Esophagus squamous epithelium (tissue), 4 donors: ENCODE measurements at regions not wholly inside any gene's neighbourhood (a gene's known extent, or its start where the extent isn't known, plus 50 kb on each side); places are given as distances from the start of the nearest gene placed in this dataset.

Experiments used
- POLR2A ChIP-seq, 4 donors: fragments of 450-650 bp; IDR thresholded peaks; one replicate each; pipeline ENCODE4 v1.6.1; 2017; ENCODE audit warnings: antibody characterized with exemption in 4 of 4, mild to moderate bottlenecking in 4 of 4, moderate library complexity in 3 of 4
- TF ChIP-seq, protein P1 (sequence below), 6 experiments: fragments of 450-650 bp in 4 of 6; fragments of 200-600 bp in 2 of 6; sonication (generic) in 2 of 6; IDR thresholded peaks; one replicate each; pipeline ENCODE4 v1.5.1; 2016 to 2019; ENCODE audit warnings: antibody characterized with exemption in 6 of 6, mild to moderate bottlenecking in 4 of 6, moderate library complexity in 4 of 6

DNA sequence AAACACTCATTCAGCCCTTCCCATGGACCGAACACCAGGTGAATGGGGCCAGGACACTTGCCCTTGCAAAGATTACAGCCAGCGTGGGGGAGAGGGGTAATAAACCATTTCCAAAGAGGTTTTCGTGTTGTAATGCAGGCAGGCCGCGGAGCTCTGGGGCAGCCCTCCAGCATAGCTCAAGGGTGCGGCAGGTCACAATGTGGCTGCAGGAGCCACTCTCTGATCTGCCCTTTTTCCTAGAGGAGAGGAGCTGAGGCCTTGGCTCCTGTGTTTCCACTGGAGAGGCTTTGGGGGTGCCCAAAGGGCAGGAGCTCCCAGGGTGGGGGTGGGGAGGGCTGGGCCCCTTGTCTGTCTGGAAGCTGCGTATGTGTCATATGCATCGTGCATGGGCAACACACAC, 134.2 kb upstream of the NECTIN1 start:
- TF ChIP-seq, protein P1, sequence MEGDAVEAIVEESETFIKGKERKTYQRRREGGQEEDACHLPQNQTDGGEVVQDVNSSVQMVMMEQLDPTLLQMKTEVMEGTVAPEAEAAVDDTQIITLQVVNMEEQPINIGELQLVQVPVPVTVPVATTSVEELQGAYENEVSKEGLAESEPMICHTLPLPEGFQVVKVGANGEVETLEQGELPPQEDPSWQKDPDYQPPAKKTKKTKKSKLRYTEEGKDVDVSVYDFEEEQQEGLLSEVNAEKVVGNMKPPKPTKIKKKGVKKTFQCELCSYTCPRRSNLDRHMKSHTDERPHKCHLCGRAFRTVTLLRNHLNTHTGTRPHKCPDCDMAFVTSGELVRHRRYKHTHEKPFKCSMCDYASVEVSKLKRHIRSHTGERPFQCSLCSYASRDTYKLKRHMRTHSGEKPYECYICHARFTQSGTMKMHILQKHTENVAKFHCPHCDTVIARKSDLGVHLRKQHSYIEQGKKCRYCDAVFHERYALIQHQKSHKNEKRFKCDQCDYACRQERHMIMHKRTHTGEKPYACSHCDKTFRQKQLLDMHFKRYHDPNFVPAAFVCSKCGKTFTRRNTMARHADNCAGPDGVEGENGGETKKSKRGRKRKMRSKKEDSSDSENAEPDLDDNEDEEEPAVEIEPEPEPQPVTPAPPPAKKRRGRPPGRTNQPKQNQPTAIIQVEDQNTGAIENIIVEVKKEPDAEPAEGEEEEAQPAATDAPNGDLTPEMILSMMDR (IDR thresholded peaks at IDR 0.05): no peak
- TF ChIP-seq POLR2A (IDR thresholded peaks at IDR 0.05): no peak
